ENCODE measurements at regions not wholly inside any gene's neighbourhood (a gene's known extent, or its start where the extent isn't known, plus 50 kb on each side); places are given as distances from the start of the nearest gene placed in this dataset.

- H3K27ac ChIP-seq (ENCODE audit: low read depth, low read length), result no peak overlapping the region
- no peak overlapping the region for H3K4me3 ChIP-seq (ENCODE audit: insufficient read depth, low read length, poor library complexity, severe bottlenecking)
Observed at GRCh38 chr3:29140666-29141065, 140.2 kb upstream of the RBMS3 start.

DNA sequence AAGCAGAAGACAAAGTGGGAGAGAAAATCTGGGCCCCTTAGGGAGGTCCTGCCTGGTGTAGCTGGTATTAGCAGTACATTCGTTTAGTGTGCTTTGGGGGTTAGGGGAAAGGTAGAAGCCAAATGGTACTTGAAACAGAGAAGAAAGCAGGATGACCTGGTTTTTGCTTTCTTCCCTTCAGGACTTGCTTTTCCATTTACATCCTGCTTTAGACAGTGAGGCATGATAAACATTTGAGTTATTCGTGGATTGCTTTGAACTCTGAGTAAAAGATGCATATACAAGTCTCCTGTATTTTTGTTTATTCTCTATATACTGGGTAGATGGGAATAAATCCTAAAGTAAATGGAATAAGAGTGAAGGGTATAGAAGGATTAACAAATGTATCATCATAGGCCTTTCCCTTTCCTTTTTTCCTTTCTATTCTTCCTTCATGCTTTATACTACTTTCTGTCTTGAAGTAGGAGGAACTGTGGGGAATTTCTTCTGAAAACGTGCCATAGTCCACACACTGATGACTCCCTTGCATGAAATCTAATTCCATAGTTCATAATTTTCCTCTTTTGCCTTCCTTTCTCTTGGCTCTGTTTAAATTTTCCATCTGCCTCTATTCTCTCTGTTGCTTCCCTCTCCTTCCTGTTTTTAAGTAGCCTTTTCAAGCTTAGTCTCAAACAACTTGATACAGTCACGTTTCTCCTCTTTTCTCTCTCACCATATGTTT, 139.5 kb upstream of the RBMS3 start:
- Histone ChIP-seq H2AFZ (ENCODE audit: low read depth, low read length, severe bottlenecking) (no peak overlapping the region), H3K4me2 (ENCODE audit: low read depth, low read length, poor library complexity, severe bottlenecking) (no peak overlapping the region), H3K27ac (ENCODE audit: low read depth, low read length) (no peak overlapping the region)

More at GRCh38 chr3:29140666-29141065, 140.2 kb upstream of the RBMS3 start:
- H3K4me2 ChIP-seq (ENCODE audit: low read depth, low read length, poor library complexity, severe bottlenecking), result no peak overlapping the region
- no peak overlapping the region for H3K9ac ChIP-seq (ENCODE audit: low read length)
- H2AFZ ChIP-seq (ENCODE audit: low read depth, low read length, severe bottlenecking), result no peak overlapping the region
- no peaks in the 10 kb centered on the region for H3K36me3 ChIP-seq (ENCODE audit: low read length)
- no peaks in the 10 kb centered on the region for H3K9me2 ChIP-seq (replicated peaks; ENCODE audit: insufficient read depth, low read length)
- H3K9me3 ChIP-seq (ENCODE audit: insufficient read depth, low read length), result no peaks in the 10 kb centered on the region
- H3K27me3 ChIP-seq (ENCODE audit: low read length), result no peaks in the 10 kb centered on the region
- TF ChIP-seq, protein P1, sequence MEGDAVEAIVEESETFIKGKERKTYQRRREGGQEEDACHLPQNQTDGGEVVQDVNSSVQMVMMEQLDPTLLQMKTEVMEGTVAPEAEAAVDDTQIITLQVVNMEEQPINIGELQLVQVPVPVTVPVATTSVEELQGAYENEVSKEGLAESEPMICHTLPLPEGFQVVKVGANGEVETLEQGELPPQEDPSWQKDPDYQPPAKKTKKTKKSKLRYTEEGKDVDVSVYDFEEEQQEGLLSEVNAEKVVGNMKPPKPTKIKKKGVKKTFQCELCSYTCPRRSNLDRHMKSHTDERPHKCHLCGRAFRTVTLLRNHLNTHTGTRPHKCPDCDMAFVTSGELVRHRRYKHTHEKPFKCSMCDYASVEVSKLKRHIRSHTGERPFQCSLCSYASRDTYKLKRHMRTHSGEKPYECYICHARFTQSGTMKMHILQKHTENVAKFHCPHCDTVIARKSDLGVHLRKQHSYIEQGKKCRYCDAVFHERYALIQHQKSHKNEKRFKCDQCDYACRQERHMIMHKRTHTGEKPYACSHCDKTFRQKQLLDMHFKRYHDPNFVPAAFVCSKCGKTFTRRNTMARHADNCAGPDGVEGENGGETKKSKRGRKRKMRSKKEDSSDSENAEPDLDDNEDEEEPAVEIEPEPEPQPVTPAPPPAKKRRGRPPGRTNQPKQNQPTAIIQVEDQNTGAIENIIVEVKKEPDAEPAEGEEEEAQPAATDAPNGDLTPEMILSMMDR (IDR thresholded peaks at IDR 0.05; ENCODE audit: insufficient read depth, low read length, poor library complexity, severe bottlenecking), result no peak
- TF ChIP-seq EZH2phosphoT487 (conservative IDR thresholded peaks at IDR 0.05; ENCODE audit: low read length), result no peak
- no peaks in the 10 kb centered on the region for H4K20me1 ChIP-seq (ENCODE audit: low read depth, low read length)
- H3F3A ChIP-seq (ENCODE audit: insufficient read depth), result no peaks in the 10 kb centered on the region
- no peaks in the 10 kb centered on the region for H3K79me2 ChIP-seq (ENCODE audit: insufficient read depth, low read length)

GRCh38 chr3:29141918-29142275, 139.0 kb upstream of the RBMS3 start:
- no peaks in the 10 kb centered on the region for H3K36me3 ChIP-seq (ENCODE audit: low read length)
- no peak overlapping the region for H2AFZ ChIP-seq (ENCODE audit: low read depth, low read length, severe bottlenecking)
- TF ChIP-seq, protein P1 (IDR thresholded peaks at IDR 0.05; ENCODE audit: insufficient read depth, low read length, poor library complexity, severe bottlenecking), result no peak
- no peak for TF ChIP-seq EZH2phosphoT487 (conservative IDR thresholded peaks at IDR 0.05; ENCODE audit: low read length)
- no peak overlapping the region for H3K27ac ChIP-seq (ENCODE audit: low read depth, low read length)
- H3K9me2 ChIP-seq (replicated peaks; ENCODE audit: insufficient read depth, low read length), result no peaks in the 10 kb centered on the region
- H4K20me1 ChIP-seq (ENCODE audit: low read depth, low read length), result no peaks in the 10 kb centered on the region
- no peak overlapping the region for H3K4me2 ChIP-seq (ENCODE audit: low read depth, low read length, poor library complexity, severe bottlenecking)
- no peaks in the 10 kb centered on the region for H3K9me3 ChIP-seq (ENCODE audit: insufficient read depth, low read length)
- H3K4me3 ChIP-seq (ENCODE audit: insufficient read depth, low read length, poor library complexity, severe bottlenecking), result no peak overlapping the region
- H3F3A ChIP-seq (ENCODE audit: insufficient read depth), result no peaks in the 10 kb centered on the region
- H3K9ac ChIP-seq (ENCODE audit: low read length), result no peak overlapping the region
- H3K79me2 ChIP-seq (ENCODE audit: insufficient read depth, low read length), result no peaks in the 10 kb centered on the region
- H3K27me3 ChIP-seq (ENCODE audit: low read length), result no peaks in the 10 kb centered on the region

More for the DNA sequence above, 139.5 kb upstream of the RBMS3 start:
- Histone ChIP-seq H3K9ac (ENCODE audit: low read length) (no peak overlapping the region), H3K9me3 (ENCODE audit: insufficient read depth, low read length) (no peaks in the 10 kb centered on the region), H3K27me3 (ENCODE audit: low read length) (no peaks in the 10 kb centered on the region), H3F3A (ENCODE audit: insufficient read depth) (no peaks in the 10 kb centered on the region), H3K79me2 (ENCODE audit: insufficient read depth, low read length) (no peaks in the 10 kb centered on the region), H3K4me3 (ENCODE audit: insufficient read depth, low read length, poor library complexity, severe bottlenecking) (no peak overlapping the region), H3K9me2 (replicated peaks; ENCODE audit: insufficient read depth, low read length) (no peaks in the 10 kb centered on the region), H4K20me1 (ENCODE audit: low read depth, low read length) (no peaks in the 10 kb centered on the region), H3K36me3 (ENCODE audit: low read length) (no peaks in the 10 kb centered on the region)
- no peak for TF ChIP-seq EZH2phosphoT487 (conservative IDR thresholded peaks at IDR 0.05; ENCODE audit: low read length)
- TF ChIP-seq, protein P1 (IDR thresholded peaks at IDR 0.05; ENCODE audit: insufficient read depth, low read length, poor library complexity, severe bottlenecking), result no peak
